ENCODE measurements at regions not wholly inside any gene's neighbourhood (a gene's known extent, or its start where the extent isn't known, plus 50 kb on each side); places are given as distances from the start of the nearest gene placed in this dataset.

DNA sequence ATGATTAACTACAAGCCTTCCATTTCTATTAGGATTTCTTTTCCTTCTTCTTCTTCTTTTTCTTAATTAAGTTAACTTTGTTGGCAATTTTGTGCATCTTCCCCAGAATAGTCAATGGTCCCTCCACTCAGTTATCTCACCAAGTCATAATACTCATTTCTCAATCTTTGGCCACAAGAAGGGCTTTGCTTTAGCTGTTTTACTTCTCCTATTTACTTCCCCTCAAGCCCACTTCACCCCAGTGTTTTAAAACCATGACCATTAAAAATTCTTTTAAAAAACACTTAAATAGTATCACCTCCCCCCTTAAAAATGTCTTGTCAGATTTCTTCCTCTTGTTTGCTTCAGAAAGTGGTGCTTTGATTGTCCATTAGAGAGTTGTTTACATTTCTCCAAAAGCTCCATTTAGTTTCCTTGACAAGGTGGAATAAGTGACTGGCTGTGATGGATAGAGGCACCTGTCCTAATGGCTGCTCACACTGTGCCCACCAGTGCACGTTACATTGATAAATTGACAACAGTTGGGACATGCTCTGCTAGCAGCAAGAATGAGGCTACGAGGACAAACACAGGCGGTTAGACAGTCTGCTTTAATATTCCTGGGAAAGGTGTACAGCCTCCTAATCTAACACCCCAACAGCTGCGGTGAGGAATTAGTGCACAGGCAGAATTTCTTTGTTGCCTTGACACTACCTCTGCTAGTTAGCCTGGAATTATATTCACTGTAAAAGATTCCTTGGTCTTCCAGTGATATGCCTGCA, 354.7 kb downstream of the LMO4 start:
- TF ChIP-seq, protein P1, sequence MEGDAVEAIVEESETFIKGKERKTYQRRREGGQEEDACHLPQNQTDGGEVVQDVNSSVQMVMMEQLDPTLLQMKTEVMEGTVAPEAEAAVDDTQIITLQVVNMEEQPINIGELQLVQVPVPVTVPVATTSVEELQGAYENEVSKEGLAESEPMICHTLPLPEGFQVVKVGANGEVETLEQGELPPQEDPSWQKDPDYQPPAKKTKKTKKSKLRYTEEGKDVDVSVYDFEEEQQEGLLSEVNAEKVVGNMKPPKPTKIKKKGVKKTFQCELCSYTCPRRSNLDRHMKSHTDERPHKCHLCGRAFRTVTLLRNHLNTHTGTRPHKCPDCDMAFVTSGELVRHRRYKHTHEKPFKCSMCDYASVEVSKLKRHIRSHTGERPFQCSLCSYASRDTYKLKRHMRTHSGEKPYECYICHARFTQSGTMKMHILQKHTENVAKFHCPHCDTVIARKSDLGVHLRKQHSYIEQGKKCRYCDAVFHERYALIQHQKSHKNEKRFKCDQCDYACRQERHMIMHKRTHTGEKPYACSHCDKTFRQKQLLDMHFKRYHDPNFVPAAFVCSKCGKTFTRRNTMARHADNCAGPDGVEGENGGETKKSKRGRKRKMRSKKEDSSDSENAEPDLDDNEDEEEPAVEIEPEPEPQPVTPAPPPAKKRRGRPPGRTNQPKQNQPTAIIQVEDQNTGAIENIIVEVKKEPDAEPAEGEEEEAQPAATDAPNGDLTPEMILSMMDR (conservative IDR thresholded peaks at IDR 0.05) = no peak
- TF ChIP-seq ZFX (IDR thresholded peaks at IDR 0.05) = no peak

All from C4-2B (cell line).